ENCODE measurements at regions not wholly inside any gene's neighbourhood (a gene's known extent, or its start where the extent isn't known, plus 50 kb on each side); places are given as distances from the start of the nearest gene placed in this dataset.

DNA sequence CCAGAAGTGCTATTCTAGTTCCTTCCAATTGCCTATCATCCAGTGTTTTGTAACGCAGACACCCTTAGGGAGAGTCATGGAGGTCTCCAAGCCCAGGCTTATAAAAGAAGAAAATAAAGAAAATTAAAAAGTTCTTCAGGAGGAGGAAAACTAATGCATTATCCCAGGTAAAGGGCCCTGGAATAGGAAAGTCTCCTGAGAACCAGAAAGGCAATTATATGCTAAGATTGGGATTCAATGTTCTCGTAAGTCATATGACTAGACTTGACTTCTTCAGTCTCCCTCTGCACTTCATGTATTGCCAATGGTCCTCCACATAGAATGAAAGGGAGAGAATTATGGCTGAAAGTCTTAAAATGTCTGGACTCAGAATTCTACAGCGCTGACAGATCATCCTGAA is 154.4 kb upstream of the STK32A start:
- 100% methylated on average over 2 of the region's 3 CpGs for WGBS (ENCODE audit: insufficient coverage)
- Histone ChIP-seq H3K27me3 (replicated peaks in 2 of 5; ENCODE audit: control insufficient read depth in 4 of 5, insufficient read depth in 5 of 5, low read length in 4 of 5) (peaks cover 0 to 5% (median 0%) of the 10 kb centered on the region in 5 experiments), H3K27ac (ENCODE audit: insufficient read depth in 1 of 2, low read depth in 1 of 2, low read length in 2 of 2, poor library complexity in 1 of 2, severe bottlenecking in 2 of 2) (no peak overlapping the region), H3K9me3 (ENCODE audit: control extremely low read depth in 1 of 5, control insufficient read depth in 4 of 5, insufficient read depth in 2 of 5, low read depth in 1 of 5, low read length in 4 of 5) (no peaks in the 10 kb centered on the region), H3K36me3 (ENCODE audit: control insufficient read depth in 4 of 4, insufficient read depth in 4 of 4, low read length in 3 of 4) (no peaks in the 10 kb centered on the region), H3K4me3 (ENCODE audit: control insufficient read depth in 1 of 7, extremely low read depth in 1 of 7, insufficient read depth in 4 of 7, low read depth in 2 of 7, low read length in 6 of 7) (no peak overlapping the region), H3K4me1 (ENCODE audit: control extremely low read depth in 1 of 4, control insufficient read depth in 4 of 4, insufficient read depth in 4 of 4, low read length in 3 of 4) (no peaks in the 10 kb centered on the region)
- POLR2A ChIA-PET: no interaction called here
- no peak for DNase-seq
- CTCF ChIA-PET: interaction anchor here (1.0 kb wide), 1 partner anchor 10 kb away, joined by 3 read pairs; no protein-coding TSS in a partner anchor

DNA sequence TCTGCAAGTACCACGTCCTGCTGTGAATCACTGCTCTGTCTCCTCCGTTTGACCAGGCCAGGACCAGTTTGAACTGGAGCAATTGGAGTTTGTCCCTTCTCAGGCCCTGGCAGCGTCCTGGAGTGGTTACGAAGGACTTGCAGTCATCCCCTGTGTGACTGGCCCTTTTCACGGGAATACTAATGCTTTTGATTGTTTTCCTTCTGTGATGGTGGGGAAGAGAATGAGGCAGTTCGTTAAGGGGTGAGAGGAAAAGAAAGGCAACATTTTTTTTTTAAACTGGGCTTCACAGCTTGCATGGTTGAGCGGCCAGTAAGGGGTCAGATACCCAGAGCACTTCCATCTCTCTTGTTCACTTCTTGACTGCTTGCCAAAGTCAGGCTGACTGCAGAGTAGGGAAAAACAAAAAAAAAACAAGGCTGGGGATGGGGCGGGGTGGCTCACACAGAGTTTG is 153.5 kb upstream of the STK32A start:
- DNase-seq: no peak
- no peak overlapping the region for H3K4me3 ChIP-seq (ENCODE audit: control insufficient read depth in 1 of 7, extremely low read depth in 1 of 7, insufficient read depth in 4 of 7, low read depth in 2 of 7, low read length in 6 of 7)
- 77% methylated on average over 8 of the region's 8 CpGs for WGBS (ENCODE audit: insufficient coverage)
- no peaks in the 10 kb centered on the region for H3K36me3 ChIP-seq (ENCODE audit: control insufficient read depth in 4 of 4, insufficient read depth in 4 of 4, low read length in 3 of 4)
- H3K27me3 ChIP-seq (replicated peaks in 2 of 5; ENCODE audit: control insufficient read depth in 4 of 5, insufficient read depth in 5 of 5, low read length in 4 of 5): peaks cover 0 to 5% (median 0%) of the 10 kb centered on the region in 5 experiments
- ChIA-PET POLR2A (no interaction called here), CTCF (no interaction called here)
- no peaks in the 10 kb centered on the region for H3K9me3 ChIP-seq (ENCODE audit: control extremely low read depth in 1 of 5, control insufficient read depth in 4 of 5, insufficient read depth in 2 of 5, low read depth in 1 of 5, low read length in 4 of 5)
- H3K4me1 ChIP-seq (ENCODE audit: control extremely low read depth in 1 of 4, control insufficient read depth in 4 of 4, insufficient read depth in 4 of 4, low read length in 3 of 4): no peaks in the 10 kb centered on the region
- no peak overlapping the region for H3K27ac ChIP-seq (ENCODE audit: insufficient read depth in 1 of 2, low read depth in 1 of 2, low read length in 2 of 2, poor library complexity in 1 of 2, severe bottlenecking in 2 of 2)

DNA sequence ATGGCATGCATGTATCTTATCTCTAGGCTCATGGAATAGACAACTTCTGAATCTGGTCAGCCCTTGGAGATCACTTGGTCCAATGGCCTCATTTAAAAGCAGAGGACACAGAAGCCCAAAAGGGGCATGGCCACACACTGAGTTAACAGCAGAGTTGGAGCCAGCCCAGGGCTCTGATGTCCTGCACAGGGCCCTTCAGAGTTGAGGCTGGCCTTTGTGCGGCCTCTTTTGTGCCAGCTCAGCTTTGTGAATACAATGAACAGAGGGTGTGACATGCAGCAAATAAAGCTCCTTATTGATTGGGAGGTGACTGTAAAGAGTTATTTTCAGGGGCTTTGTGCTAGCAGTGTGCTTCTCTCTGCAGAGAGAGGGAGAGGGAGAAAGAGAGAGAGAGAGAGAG is 150.1 kb upstream of the STK32A start:
- POLR2A ChIA-PET: no interaction called here
- H3K4me1 ChIP-seq (ENCODE audit: control extremely low read depth in 1 of 4, control insufficient read depth in 4 of 4, insufficient read depth in 4 of 4, low read length in 3 of 4): no peaks in the 10 kb centered on the region
- CTCF ChIA-PET: interaction anchor here (1.1 to 1.4 kb wide), 2 partner anchors 13 to 14 kb away, joined by 4 to 5 read pairs; no protein-coding TSS in a partner anchor

GRCh38 chr5:147085409-147085808 is 149.4 kb upstream of the STK32A start:
- ChIA-PET CTCF (no interaction called here), POLR2A (no interaction called here)
- peaks cover 0 to 5% (median 0%) of the 10 kb centered on the region in 5 experiments for H3K27me3 ChIP-seq (replicated peaks in 2 of 5; ENCODE audit: control insufficient read depth in 4 of 5, insufficient read depth in 5 of 5, low read length in 4 of 5)
- H3K36me3 ChIP-seq (ENCODE audit: control insufficient read depth in 4 of 4, insufficient read depth in 4 of 4, low read length in 3 of 4): no peaks in the 10 kb centered on the region
- no peaks in the 10 kb centered on the region for H3K9me3 ChIP-seq (ENCODE audit: control extremely low read depth in 1 of 5, control insufficient read depth in 4 of 5, insufficient read depth in 2 of 5, low read depth in 1 of 5, low read length in 4 of 5)
- WGBS (ENCODE audit: insufficient coverage): 88% methylated on average over 7 of the region's 7 CpGs
- no peaks in the 10 kb centered on the region for H3K4me1 ChIP-seq (ENCODE audit: control extremely low read depth in 1 of 4, control insufficient read depth in 4 of 4, insufficient read depth in 4 of 4, low read length in 3 of 4)
- DNase-seq: no peak
- H3K4me3 ChIP-seq (ENCODE audit: control insufficient read depth in 1 of 7, extremely low read depth in 1 of 7, insufficient read depth in 4 of 7, low read depth in 2 of 7, low read length in 6 of 7): no peak overlapping the region
- H3K27ac ChIP-seq (ENCODE audit: insufficient read depth in 1 of 2, low read depth in 1 of 2, low read length in 2 of 2, poor library complexity in 1 of 2, severe bottlenecking in 2 of 2): no peak overlapping the region

More for the DNA sequence above, 150.1 kb upstream of the STK32A start:
- Histone ChIP-seq H3K4me3 (ENCODE audit: control insufficient read depth in 1 of 7, extremely low read depth in 1 of 7, insufficient read depth in 4 of 7, low read depth in 2 of 7, low read length in 6 of 7) (no peak overlapping the region), H3K27ac (ENCODE audit: insufficient read depth in 1 of 2, low read depth in 1 of 2, low read length in 2 of 2, poor library complexity in 1 of 2, severe bottlenecking in 2 of 2) (no peak overlapping the region), H3K9me3 (ENCODE audit: control extremely low read depth in 1 of 5, control insufficient read depth in 4 of 5, insufficient read depth in 2 of 5, low read depth in 1 of 5, low read length in 4 of 5) (no peaks in the 10 kb centered on the region), H3K36me3 (ENCODE audit: control insufficient read depth in 4 of 4, insufficient read depth in 4 of 4, low read length in 3 of 4) (no peaks in the 10 kb centered on the region), H3K27me3 (replicated peaks in 2 of 5; ENCODE audit: control insufficient read depth in 4 of 5, insufficient read depth in 5 of 5, low read length in 4 of 5) (peaks cover 0 to 5% (median 0%) of the 10 kb centered on the region in 5 experiments)
- no peak for DNase-seq
- 100% methylated on average over 1 of the region's 1 CpG for WGBS (ENCODE audit: insufficient coverage)

DNA sequence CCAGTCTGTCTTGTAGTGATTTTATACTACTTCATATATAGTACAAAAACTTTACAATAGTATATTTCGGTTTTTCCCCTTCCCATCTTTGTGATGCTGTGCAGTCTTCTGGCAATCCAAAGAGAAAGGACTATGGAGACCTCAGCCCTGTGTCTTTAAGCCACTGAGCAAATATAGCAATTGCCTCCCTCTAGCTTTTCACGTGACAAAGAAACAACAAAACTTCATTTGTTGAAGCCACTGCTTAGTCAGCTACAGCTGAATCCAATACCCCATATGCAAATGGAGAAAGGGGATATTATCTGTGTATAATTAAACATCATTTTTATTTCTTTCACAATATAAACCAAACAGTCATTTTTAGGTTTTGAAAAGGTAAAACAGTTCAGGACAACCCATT is 142.8 kb upstream of the STK32A start:
- H3K36me3 ChIP-seq (ENCODE audit: control insufficient read depth in 4 of 4, insufficient read depth in 4 of 4, low read length in 3 of 4): no peaks in the 10 kb centered on the region
- no peaks in the 10 kb centered on the region for H3K9me3 ChIP-seq (ENCODE audit: control extremely low read depth in 1 of 5, control insufficient read depth in 4 of 5, insufficient read depth in 2 of 5, low read depth in 1 of 5, low read length in 4 of 5)
- CTCF ChIA-PET: no interaction called here
- no CpG with 5 or more reads among the region's 2 CpGs for WGBS (ENCODE audit: insufficient coverage)
- DNase-seq: no peak
- H3K4me3 ChIP-seq (ENCODE audit: control insufficient read depth in 1 of 7, extremely low read depth in 1 of 7, insufficient read depth in 4 of 7, low read depth in 2 of 7, low read length in 6 of 7): no peak overlapping the region
- H3K27ac ChIP-seq (ENCODE audit: insufficient read depth in 1 of 2, low read depth in 1 of 2, low read length in 2 of 2, poor library complexity in 1 of 2, severe bottlenecking in 2 of 2): no peak overlapping the region
- H3K4me1 ChIP-seq (ENCODE audit: control extremely low read depth in 1 of 4, control insufficient read depth in 4 of 4, insufficient read depth in 4 of 4, low read length in 3 of 4): no peaks in the 10 kb centered on the region
- H3K27me3 ChIP-seq (replicated peaks in 2 of 5; ENCODE audit: control insufficient read depth in 4 of 5, insufficient read depth in 5 of 5, low read length in 4 of 5): peaks cover 0 to 3% (median 0%) of the 10 kb centered on the region in 5 experiments
- POLR2A ChIA-PET: no interaction called here

DNA sequence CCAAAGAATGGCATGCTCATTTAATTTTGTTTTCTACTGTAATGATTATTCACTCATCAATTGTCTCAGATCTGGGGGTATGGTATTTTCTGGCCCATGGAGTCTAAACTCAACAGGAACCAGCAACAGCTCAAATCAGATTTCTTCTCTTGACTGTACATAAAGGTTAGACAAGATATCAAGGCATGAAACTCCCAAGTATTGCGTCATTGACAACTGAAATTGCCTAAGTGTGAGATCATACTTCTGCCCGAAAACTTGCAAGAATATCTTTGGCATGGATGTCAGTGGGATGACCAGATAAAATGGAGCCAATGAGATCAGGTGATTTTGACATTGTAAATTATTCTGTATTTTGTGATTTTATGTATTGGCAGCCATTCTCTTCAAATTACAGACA is 141.7 kb upstream of the STK32A start:
- no peak for DNase-seq
- Histone ChIP-seq H3K27ac (ENCODE audit: insufficient read depth in 1 of 2, low read depth in 1 of 2, low read length in 2 of 2, poor library complexity in 1 of 2, severe bottlenecking in 2 of 2) (no peak overlapping the region), H3K9me3 (ENCODE audit: control extremely low read depth in 1 of 5, control insufficient read depth in 4 of 5, insufficient read depth in 2 of 5, low read depth in 1 of 5, low read length in 4 of 5) (no peaks in the 10 kb centered on the region), H3K4me1 (ENCODE audit: control extremely low read depth in 1 of 4, control insufficient read depth in 4 of 4, insufficient read depth in 4 of 4, low read length in 3 of 4) (no peaks in the 10 kb centered on the region), H3K36me3 (ENCODE audit: control insufficient read depth in 4 of 4, insufficient read depth in 4 of 4, low read length in 3 of 4) (no peaks in the 10 kb centered on the region), H3K4me3 (ENCODE audit: control insufficient read depth in 1 of 7, extremely low read depth in 1 of 7, insufficient read depth in 4 of 7, low read depth in 2 of 7, low read length in 6 of 7) (no peak overlapping the region), H3K27me3 (replicated peaks in 2 of 5; ENCODE audit: control insufficient read depth in 4 of 5, insufficient read depth in 5 of 5, low read length in 4 of 5) (peaks cover 0 to 3% (median 0%) of the 10 kb centered on the region in 5 experiments)
- ChIA-PET CTCF (no interaction called here), POLR2A (no interaction called here)
- 85% methylated on average over 2 of the region's 2 CpGs for WGBS (ENCODE audit: insufficient coverage)

- H3K27ac ChIP-seq (ENCODE audit: insufficient read depth in 1 of 2, low read depth in 1 of 2, low read length in 2 of 2, poor library complexity in 1 of 2, severe bottlenecking in 2 of 2): no peak overlapping the region
- POLR2A ChIA-PET: no interaction called here
- H3K9me3 ChIP-seq (ENCODE audit: control extremely low read depth in 1 of 5, control insufficient read depth in 4 of 5, insufficient read depth in 2 of 5, low read depth in 1 of 5, low read length in 4 of 5): no peaks in the 10 kb centered on the region
- 58% methylated on average over 1 of the region's 2 CpGs for WGBS (ENCODE audit: insufficient coverage)
- no peaks in the 10 kb centered on the region for H3K4me1 ChIP-seq (ENCODE audit: control extremely low read depth in 1 of 4, control insufficient read depth in 4 of 4, insufficient read depth in 4 of 4, low read length in 3 of 4)
- no peaks in the 10 kb centered on the region for H3K36me3 ChIP-seq (ENCODE audit: control insufficient read depth in 4 of 4, insufficient read depth in 4 of 4, low read length in 3 of 4)
- peaks cover 0 to 3% (median 0%) of the 10 kb centered on the region in 5 experiments for H3K27me3 ChIP-seq (replicated peaks in 2 of 5; ENCODE audit: control insufficient read depth in 4 of 5, insufficient read depth in 5 of 5, low read length in 4 of 5)
- CTCF ChIA-PET: no interaction called here
- no peak for DNase-seq
- H3K4me3 ChIP-seq (ENCODE audit: control insufficient read depth in 1 of 7, extremely low read depth in 1 of 7, insufficient read depth in 4 of 7, low read depth in 2 of 7, low read length in 6 of 7): no peak overlapping the region
Measured at GRCh38 chr5:147095740-147096139, 139.1 kb upstream of the STK32A start.
